DOHH2 (cell line): ENCODE measurements at regions not wholly inside any gene's neighbourhood (a gene's known extent, or its start where the extent isn't known, plus 50 kb on each side); places are given as distances from the start of the nearest gene placed in this dataset.
"Not testable (repeated sequence)": the region's sequence is repeated elsewhere in the genome, so short reads cannot be mapped to it uniquely, and the experiment has no call there.

Experiments
- EZH2phosphoT487 ChIP-seq: fragments of 200-600 bp; sonication (generic); IDR thresholded peaks from 2 replicates; pipeline ENCODE4 v1.6.1; 2017; ENCODE audit warnings: borderline replicate concordance, mild to moderate bottlenecking, antibody characterized with exemption, low read length, moderate library complexity, mixed read lengths
- TF ChIP-seq, protein P1 (sequence below): fragments of 200-600 bp; sonication (generic); IDR thresholded peaks from one replicate; pipeline ENCODE4 v1.5.1; 2014; ENCODE audit warnings: antibody characterized with exemption, mild to moderate bottlenecking, low read depth, low read length; ENCODE audit not compliant: poor library complexity, severe bottlenecking

DNA sequence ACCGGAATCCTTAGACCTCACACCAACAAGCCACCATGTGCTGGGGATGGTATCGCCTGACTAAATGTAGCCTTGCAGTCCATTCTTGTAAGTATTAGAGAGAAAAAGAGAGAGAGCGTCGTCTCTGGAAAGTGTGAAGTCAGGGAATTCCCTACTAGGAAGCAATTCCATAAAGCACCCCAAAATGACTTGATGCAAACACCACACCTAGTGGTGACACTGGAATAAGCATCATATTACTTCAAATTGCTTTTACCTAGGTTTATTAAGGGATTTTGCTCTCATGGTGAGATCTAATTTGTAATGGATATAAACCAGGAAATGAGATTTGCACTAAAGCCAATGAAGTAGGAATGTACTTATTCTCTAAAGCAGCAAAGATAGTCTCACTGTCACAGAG lies 111.4 kb upstream of the METTL9 start:
- not testable (repeated sequence) for TF ChIP-seq EZH2phosphoT487
- TF ChIP-seq, protein P1, sequence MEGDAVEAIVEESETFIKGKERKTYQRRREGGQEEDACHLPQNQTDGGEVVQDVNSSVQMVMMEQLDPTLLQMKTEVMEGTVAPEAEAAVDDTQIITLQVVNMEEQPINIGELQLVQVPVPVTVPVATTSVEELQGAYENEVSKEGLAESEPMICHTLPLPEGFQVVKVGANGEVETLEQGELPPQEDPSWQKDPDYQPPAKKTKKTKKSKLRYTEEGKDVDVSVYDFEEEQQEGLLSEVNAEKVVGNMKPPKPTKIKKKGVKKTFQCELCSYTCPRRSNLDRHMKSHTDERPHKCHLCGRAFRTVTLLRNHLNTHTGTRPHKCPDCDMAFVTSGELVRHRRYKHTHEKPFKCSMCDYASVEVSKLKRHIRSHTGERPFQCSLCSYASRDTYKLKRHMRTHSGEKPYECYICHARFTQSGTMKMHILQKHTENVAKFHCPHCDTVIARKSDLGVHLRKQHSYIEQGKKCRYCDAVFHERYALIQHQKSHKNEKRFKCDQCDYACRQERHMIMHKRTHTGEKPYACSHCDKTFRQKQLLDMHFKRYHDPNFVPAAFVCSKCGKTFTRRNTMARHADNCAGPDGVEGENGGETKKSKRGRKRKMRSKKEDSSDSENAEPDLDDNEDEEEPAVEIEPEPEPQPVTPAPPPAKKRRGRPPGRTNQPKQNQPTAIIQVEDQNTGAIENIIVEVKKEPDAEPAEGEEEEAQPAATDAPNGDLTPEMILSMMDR = not testable (repeated sequence)
